HG02885 (cell line): ENCODE measurements at regions not wholly inside any gene's neighbourhood (a gene's known extent, or its start where the extent isn't known, plus 50 kb on each side); places are given as distances from the start of the nearest gene placed in this dataset.
"Not testable (repeated sequence)": the region's sequence is repeated elsewhere in the genome, so short reads cannot be mapped to it uniquely, and the experiment has no call there.

Experiments
- ATAC-seq: cut with Tn5 transposase; IDR thresholded peaks from one replicate; pipeline ENCODE4 v1.9.1; 2021; ENCODE audit warnings: mild to moderate bottlenecking; ENCODE audit not compliant: unreplicated experiment, poor library complexity

GRCh38 chr10:33588974-33589600 is 254.6 kb upstream of the NRP1 start:
- no peak for ATAC-seq

GRCh38 chr10:33584596-33584995 is 250.1 kb upstream of the NRP1 start:
- ATAC-seq = not testable (repeated sequence)

GRCh38 chr10:33579996-33580395 is 245.5 kb upstream of the NRP1 start:
- ATAC-seq = no peak

- ATAC-seq = no peak
These were observed 239.1 kb upstream of the NRP1 start for GRCh38 chr10:33573606-33574005.

GRCh38 chr10:33571616-33572015 is 237.1 kb upstream of the NRP1 start:
- no peak for ATAC-seq

- no peak for ATAC-seq
These were observed 236.0 kb upstream of the NRP1 start for GRCh38 chr10:33570495-33570894.

GRCh38 chr10:33569702-33570101 is 235.2 kb upstream of the NRP1 start:
- ATAC-seq = no peak

GRCh38 chr10:33566426-33566825 is 232.0 kb upstream of the NRP1 start:
- no peak for ATAC-seq

- no peak for ATAC-seq
These were observed 231.5 kb upstream of the NRP1 start for GRCh38 chr10:33566001-33566400.

GRCh38 chr10:33565231-33565630 is 230.8 kb upstream of the NRP1 start:
- no peak for ATAC-seq

GRCh38 chr10:33559105-33559504 is 224.6 kb upstream of the NRP1 start:
- ATAC-seq = no peak

GRCh38 chr10:33557313-33557712 is 222.8 kb upstream of the NRP1 start:
- no peak for ATAC-seq

- no peak for ATAC-seq
These were observed 222.2 kb upstream of the NRP1 start for GRCh38 chr10:33556620-33557019.

GRCh38 chr10:33556103-33556502 is 221.6 kb upstream of the NRP1 start:
- no peak for ATAC-seq

- ATAC-seq = no peak
These were observed 219.5 kb upstream of the NRP1 start for GRCh38 chr10:33553748-33554571.

GRCh38 chr10:33552290-33552689 is 217.8 kb upstream of the NRP1 start:
- ATAC-seq = no peak

GRCh38 chr10:33550811-33551210 is 216.3 kb upstream of the NRP1 start:
- no peak for ATAC-seq

GRCh38 chr10:33547976-33548375 is 213.5 kb upstream of the NRP1 start:
- ATAC-seq = no peak

- no peak for ATAC-seq
These were observed 211.6 kb upstream of the NRP1 start for GRCh38 chr10:33546031-33546430.

GRCh38 chr10:33542752-33543505 is 208.5 kb upstream of the NRP1 start:
- no peak for ATAC-seq

GRCh38 chr10:33539116-33539515 is 204.6 kb upstream of the NRP1 start:
- ATAC-seq = no peak
